ENCODE measurements at regions not wholly inside any gene's neighbourhood (a gene's known extent, or its start where the extent isn't known, plus 50 kb on each side); places are given as distances from the start of the nearest gene placed in this dataset.

GRCh38 chr13:85520445-85520844 is 278.8 kb downstream of the SLITRK6 start:
- Histone ChIP-seq H3K9me3 (ENCODE audit: low read depth) (no peaks in the 10 kb centered on the region), H3K9ac (no peak overlapping the region), H3K4me2 (no peak overlapping the region), H3F3A (ENCODE audit: low read depth) (no peaks in the 10 kb centered on the region), H3K79me2 (ENCODE audit: low read depth) (no peaks in the 10 kb centered on the region), H3K36me3 (no peaks in the 10 kb centered on the region), H3K27me3 (no peaks in the 10 kb centered on the region), H3K4me1 (no peaks in the 10 kb centered on the region), H2AFZ (replicated peaks) (no peak overlapping the region), H4K20me1 (ENCODE audit: low read depth) (no peaks in the 10 kb centered on the region), H3K27ac (no peak overlapping the region), H3K4me3 (no peak overlapping the region)
- no peak for DNase-seq (ENCODE audit: low spot score)
- Mint-ChIP-seq H3K4me1 (no peaks in the 10 kb centered on the region), H3K4me3 (no peak overlapping the region), H3K36me3 (no peaks in the 10 kb centered on the region), H3K27me3 (ENCODE audit: insufficient read depth, low read depth) (no peaks in the 10 kb centered on the region), H3K9me3 (peaks cover 4% of the 10 kb centered on the region), H3K27ac (no peak overlapping the region)
- TF ChIP-seq EZH2phosphoT487 (IDR thresholded peaks at IDR 0.05) (no peak), EZH2 (IDR thresholded peaks at IDR 0.05) (no peak), CTCF (IDR thresholded peaks at IDR 0.05) (no peak)

GRCh38 chr13:85519363-85519762 is 279.9 kb downstream of the SLITRK6 start:
- Histone ChIP-seq H3K4me1 (no peaks in the 10 kb centered on the region), H3K27ac (no peak overlapping the region), H3K36me3 (no peaks in the 10 kb centered on the region), H3F3A (ENCODE audit: low read depth) (no peaks in the 10 kb centered on the region), H3K9me3 (ENCODE audit: low read depth) (no peaks in the 10 kb centered on the region), H3K9ac (no peak overlapping the region), H3K4me3 (no peak overlapping the region), H3K4me2 (no peak overlapping the region), H3K79me2 (ENCODE audit: low read depth) (no peaks in the 10 kb centered on the region), H3K27me3 (no peaks in the 10 kb centered on the region), H4K20me1 (ENCODE audit: low read depth) (no peaks in the 10 kb centered on the region), H2AFZ (replicated peaks) (no peak overlapping the region)
- no peaks in the 10 kb centered on the region for H3K27me3 Mint-ChIP-seq (ENCODE audit: insufficient read depth, low read depth)
- TF ChIP-seq EZH2phosphoT487 (IDR thresholded peaks at IDR 0.05) (no peak), CTCF (IDR thresholded peaks at IDR 0.05) (no peak)
- H3K4me1 Mint-ChIP-seq = no peaks in the 10 kb centered on the region
- no peak overlapping the region for H3K27ac Mint-ChIP-seq
- H3K36me3 Mint-ChIP-seq = no peaks in the 10 kb centered on the region
- peaks cover 4% of the 10 kb centered on the region for H3K9me3 Mint-ChIP-seq
- DNase-seq (ENCODE audit: low spot score) = no peak
- H3K4me3 Mint-ChIP-seq = no peak overlapping the region

GRCh38 chr13:85512421-85512820 is 286.8 kb downstream of the SLITRK6 start:
- no peaks in the 10 kb centered on the region for H3K4me1 ChIP-seq
- no peak overlapping the region for H3K9ac ChIP-seq
- no peaks in the 10 kb centered on the region for H3K36me3 ChIP-seq
- H3K79me2 ChIP-seq (ENCODE audit: low read depth) = no peaks in the 10 kb centered on the region
- H2AFZ ChIP-seq (replicated peaks) = no peak overlapping the region
- no peak overlapping the region for H3K27ac ChIP-seq
- H3K27me3 ChIP-seq = no peaks in the 10 kb centered on the region
- no peaks in the 10 kb centered on the region for H3K9me3 ChIP-seq (ENCODE audit: low read depth)
- TF ChIP-seq EZH2 (IDR thresholded peaks at IDR 0.05) (no peak), EZH2phosphoT487 (IDR thresholded peaks at IDR 0.05) (no peak), CTCF (IDR thresholded peaks at IDR 0.05) (no peak)
- H3K36me3 Mint-ChIP-seq = no peaks in the 10 kb centered on the region
- H3K9me3 Mint-ChIP-seq = peaks cover 4% of the 10 kb centered on the region
- no peaks in the 10 kb centered on the region for H3K27me3 Mint-ChIP-seq (ENCODE audit: insufficient read depth, low read depth)
- no peaks in the 10 kb centered on the region for H3F3A ChIP-seq (ENCODE audit: low read depth)
- H3K4me3 Mint-ChIP-seq = no peak overlapping the region
- H3K27ac Mint-ChIP-seq = no peak overlapping the region
- no peak overlapping the region for H3K4me3 ChIP-seq
- H3K4me2 ChIP-seq = no peak overlapping the region
- no peaks in the 10 kb centered on the region for H3K4me1 Mint-ChIP-seq
- DNase-seq (ENCODE audit: low spot score) = no peak
- H4K20me1 ChIP-seq (ENCODE audit: low read depth) = no peaks in the 10 kb centered on the region

GRCh38 chr13:85509512-85509911 is 289.7 kb downstream of the SLITRK6 start:
- Histone ChIP-seq H4K20me1 (ENCODE audit: low read depth) (no peaks in the 10 kb centered on the region), H3K79me2 (ENCODE audit: low read depth) (no peaks in the 10 kb centered on the region), H3K9ac (no peak overlapping the region), H3K27me3 (no peaks in the 10 kb centered on the region), H3K4me1 (no peaks in the 10 kb centered on the region), H3K4me2 (no peak overlapping the region), H2AFZ (replicated peaks) (no peak overlapping the region), H3K27ac (no peak overlapping the region), H3K36me3 (no peaks in the 10 kb centered on the region), H3F3A (ENCODE audit: low read depth) (no peaks in the 10 kb centered on the region), H3K4me3 (no peak overlapping the region), H3K9me3 (ENCODE audit: low read depth) (no peaks in the 10 kb centered on the region)
- Mint-ChIP-seq H3K9me3 (no peaks in the 10 kb centered on the region), H3K4me3 (no peak overlapping the region), H3K27ac (no peak overlapping the region), H3K36me3 (no peaks in the 10 kb centered on the region), H3K4me1 (no peaks in the 10 kb centered on the region), H3K27me3 (ENCODE audit: insufficient read depth, low read depth) (no peaks in the 10 kb centered on the region)
- TF ChIP-seq EZH2 (IDR thresholded peaks at IDR 0.05) (no peak), CTCF (IDR thresholded peaks at IDR 0.05) (no peak), EZH2phosphoT487 (IDR thresholded peaks at IDR 0.05) (no peak)
- no peak for DNase-seq (ENCODE audit: low spot score)
